Esophagus muscularis mucosa (tissue), 4 donors: ENCODE measurements at regions not wholly inside any gene's neighbourhood (a gene's known extent, or its start where the extent isn't known, plus 50 kb on each side); places are given as distances from the start of the nearest gene placed in this dataset.
"Not testable (repeated sequence)": the region's sequence is repeated elsewhere in the genome, so short reads cannot be mapped to it uniquely, and the experiment has no call there.

Source experiments
- DNase-seq: peaks from one replicate; pipeline ENCODE4 v3.0.0-alpha.2; 2017; ENCODE audit errors: extremely low spot score
- H3K27ac ChIP-seq, 4 donors: fragments of 200-600 bp; sonication (generic); replicated peaks in 1 of 4; 1 replicate in 3 of 4; 2 replicates in 1 of 4; pipeline ENCODE4 v1.5.1; 2016 to 2019; ENCODE audit warnings: mild to moderate bottlenecking in 1 of 4
- H3K27me3 ChIP-seq, 4 donors: fragments of 200-600 bp; sonication (generic); one replicate each; pipeline versions ENCODE4 v1.5.1 to v1.6.0; 2016 to 2019
- H3K36me3 ChIP-seq, 4 donors: fragments of 200-600 bp; sonication (generic); one replicate each; pipeline ENCODE4 v1.5.1; 2016 to 2019
- H3K4me1 ChIP-seq, 4 donors: fragments of 200-600 bp; sonication (generic); one replicate each; pipeline ENCODE4 v1.5.1; 2016 to 2019
- H3K4me3 ChIP-seq, 4 donors: fragments of 200-600 bp; sonication (generic); 1 replicate in 2 of 4; 2 replicates in 2 of 4; pipeline ENCODE4 v1.5.1; 2016 to 2019; ENCODE audit warnings: mild to moderate bottlenecking in 4 of 4, moderate library complexity in 1 of 4
- H3K9me3 ChIP-seq, 4 donors: fragments of 200-600 bp; sonication (generic); 1 replicate in 3 of 4; 2 replicates in 1 of 4; pipeline ENCODE4 v1.5.1; 2016 to 2019
- EP300 ChIP-seq: sonication (generic); formaldehyde crosslinking; IDR thresholded peaks from one replicate; pipeline ENCODE4 v1.6.1; 2017; ENCODE audit warnings: antibody characterized with exemption
- POLR2A ChIP-seq: fragments of 450-650 bp; IDR thresholded peaks from one replicate; pipeline ENCODE4 v1.6.1; 2017; ENCODE audit warnings: antibody characterized with exemption, moderate library complexity, mild to moderate bottlenecking, low read depth
- POLR2AphosphoS5 ChIP-seq, 2 donors: sonication (generic); formaldehyde crosslinking; IDR thresholded peaks; one replicate each; pipeline ENCODE4 v1.6.1; 2017; ENCODE audit warnings: antibody characterized with exemption in 2 of 2
- WGBS: methylation state at CpG from one replicate; pipeline ENCODE4 v1.1.5; 2018; 5-methylcytosine and 5-hydroxymethylcytosine counted together
- intact Hi-C: fragments of 100-400 bp; cut with DNase I; formaldehyde crosslinking; loops from one replicate; pipeline ENCODE4 v1.15.1; 2023
- TF ChIP-seq, protein P1 (sequence below), 3 experiments: fragments of 200-600 bp in 2 of 3; fragments of 450-650 bp in 1 of 3; sonication (generic) in 2 of 3; IDR thresholded peaks; one replicate each; pipeline ENCODE4 v1.5.1; 2017 to 2019; ENCODE audit warnings: antibody characterized with exemption in 3 of 3, mild to moderate bottlenecking in 2 of 3, moderate library complexity in 1 of 3

DNA sequence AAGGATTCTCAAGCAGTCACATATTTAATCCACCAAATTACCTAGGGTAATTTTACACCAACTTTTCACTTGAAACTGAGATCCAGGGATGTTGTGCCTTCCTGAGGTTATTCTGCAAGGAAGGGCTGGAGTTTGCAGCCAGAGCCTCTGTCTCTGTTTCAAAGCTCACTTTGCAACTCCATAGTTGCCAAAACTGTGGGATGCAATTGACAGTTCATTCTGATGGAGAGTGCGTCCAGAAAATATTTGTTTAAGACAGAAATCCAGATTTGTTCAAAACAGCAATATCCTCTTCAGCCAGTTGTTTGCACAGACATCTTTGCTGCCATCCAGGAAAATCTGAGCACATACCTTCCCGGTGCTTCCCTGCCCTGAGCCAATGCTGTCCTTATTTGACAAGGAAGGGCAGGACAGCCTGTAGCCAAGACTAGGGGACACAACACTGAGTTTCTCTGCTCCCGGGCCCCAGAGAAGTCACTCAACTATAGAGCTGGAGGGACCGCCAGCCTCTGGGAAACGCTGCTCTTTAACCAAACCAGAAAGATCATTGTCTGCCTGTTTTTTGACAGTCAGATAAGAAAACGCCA lies 297.4 kb downstream of the HIVEP2 start:
- Histone ChIP-seq H3K27ac (no peak overlapping the region), H3K4me1 (no peaks in the 10 kb centered on the region), H3K4me3 (no peak overlapping the region), H3K9me3 (no peaks in the 10 kb centered on the region), H3K27me3 (no peaks in the 10 kb centered on the region), H3K36me3 (no peaks in the 10 kb centered on the region)
- DNase-seq: no peak
- TF ChIP-seq, protein P1, sequence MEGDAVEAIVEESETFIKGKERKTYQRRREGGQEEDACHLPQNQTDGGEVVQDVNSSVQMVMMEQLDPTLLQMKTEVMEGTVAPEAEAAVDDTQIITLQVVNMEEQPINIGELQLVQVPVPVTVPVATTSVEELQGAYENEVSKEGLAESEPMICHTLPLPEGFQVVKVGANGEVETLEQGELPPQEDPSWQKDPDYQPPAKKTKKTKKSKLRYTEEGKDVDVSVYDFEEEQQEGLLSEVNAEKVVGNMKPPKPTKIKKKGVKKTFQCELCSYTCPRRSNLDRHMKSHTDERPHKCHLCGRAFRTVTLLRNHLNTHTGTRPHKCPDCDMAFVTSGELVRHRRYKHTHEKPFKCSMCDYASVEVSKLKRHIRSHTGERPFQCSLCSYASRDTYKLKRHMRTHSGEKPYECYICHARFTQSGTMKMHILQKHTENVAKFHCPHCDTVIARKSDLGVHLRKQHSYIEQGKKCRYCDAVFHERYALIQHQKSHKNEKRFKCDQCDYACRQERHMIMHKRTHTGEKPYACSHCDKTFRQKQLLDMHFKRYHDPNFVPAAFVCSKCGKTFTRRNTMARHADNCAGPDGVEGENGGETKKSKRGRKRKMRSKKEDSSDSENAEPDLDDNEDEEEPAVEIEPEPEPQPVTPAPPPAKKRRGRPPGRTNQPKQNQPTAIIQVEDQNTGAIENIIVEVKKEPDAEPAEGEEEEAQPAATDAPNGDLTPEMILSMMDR (IDR thresholded peaks at IDR 0.05): no peak
- TF ChIP-seq POLR2AphosphoS5 (IDR thresholded peaks at IDR 0.05) (no peak), EP300 (no peak), POLR2A (no peak)
- 42% methylated on average over 6 of the region's 6 CpGs for WGBS
- intact Hi-C loops: no loop called here

- Histone ChIP-seq H3K27ac (no peak overlapping the region), H3K27me3 (no peaks in the 10 kb centered on the region), H3K4me1 (no peaks in the 10 kb centered on the region), H3K9me3 (no peaks in the 10 kb centered on the region), H3K36me3 (no peaks in the 10 kb centered on the region), H3K4me3 (no peak overlapping the region)
- DNase-seq: no peak
- TF ChIP-seq POLR2A (no peak), EP300 (no peak), POLR2AphosphoS5 (IDR thresholded peaks at IDR 0.05) (no peak)
- TF ChIP-seq, protein P1 (IDR thresholded peaks at IDR 0.05): no peak
- 45% methylated on average over 3 of the region's 3 CpGs for WGBS
- intact Hi-C loops: no loop called here
Observed at GRCh38 chr6:142648036-142648451, 296.9 kb downstream of the HIVEP2 start.

DNA sequence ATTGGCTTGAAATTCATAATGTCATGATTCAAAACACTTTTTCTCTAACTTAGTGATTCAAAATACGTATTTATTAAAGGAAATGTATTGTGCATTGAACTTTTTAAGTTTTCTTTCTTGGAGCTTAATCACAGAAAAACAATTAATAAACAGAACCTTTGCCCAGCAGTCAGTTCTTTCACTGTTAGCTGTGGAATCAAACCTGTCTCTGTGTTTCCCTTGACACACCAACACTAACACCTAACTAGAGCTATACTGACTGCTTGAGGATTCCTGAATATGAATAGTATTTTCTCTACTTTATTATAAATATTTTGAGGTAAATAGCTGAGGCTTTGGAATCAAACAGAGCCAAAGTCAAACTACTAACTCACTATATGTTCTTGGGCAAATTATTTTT lies 296.4 kb downstream of the HIVEP2 start:
- WGBS: 76% methylated on average over 1 of the region's 1 CpG
- no peak for TF ChIP-seq POLR2AphosphoS5 (IDR thresholded peaks at IDR 0.05)
- Histone ChIP-seq H3K27ac (no peak overlapping the region), H3K4me1 (no peaks in the 10 kb centered on the region), H3K9me3 (no peaks in the 10 kb centered on the region), H3K36me3 (no peaks in the 10 kb centered on the region), H3K4me3 (no peak overlapping the region), H3K27me3 (no peaks in the 10 kb centered on the region)
- DNase-seq: no peak
- intact Hi-C loops: no loop called here

GRCh38 chr6:142649438-142650234 lies 295.3 kb downstream of the HIVEP2 start:
- H3K9me3 ChIP-seq, intact Hi-C loops, H3K27me3 ChIP-seq, H3K27ac ChIP-seq, H3K4me1 ChIP-seq, DNase-seq, H3K36me3 ChIP-seq, H3K4me3 ChIP-seq: not testable (repeated sequence)
- WGBS: 77% methylated on average over 11 of the region's 11 CpGs

DNA sequence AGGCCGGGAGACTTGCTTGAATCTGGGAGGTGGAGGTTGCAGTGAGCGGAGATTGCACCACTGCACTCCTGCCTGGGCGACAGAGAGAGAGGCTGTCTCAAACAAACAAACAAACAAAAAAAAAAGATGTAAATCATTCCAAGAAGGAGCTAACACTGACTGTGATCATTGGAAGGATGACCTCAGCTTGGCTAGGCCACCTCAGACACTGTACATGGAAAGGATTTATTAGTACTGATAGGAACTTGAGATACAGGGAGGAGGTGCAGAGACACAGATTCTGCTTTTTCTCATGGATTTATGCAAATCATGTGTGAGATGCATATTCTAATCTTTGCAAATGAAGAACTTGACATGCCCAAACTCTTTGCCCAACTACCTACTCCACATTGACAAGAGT lies 293.6 kb downstream of the HIVEP2 start:
- Histone ChIP-seq H3K27me3 (no peaks in the 10 kb centered on the region), H3K4me1 (no peaks in the 10 kb centered on the region)
- intact Hi-C loops: no loop called here

More for the DNA sequence above, 293.6 kb downstream of the HIVEP2 start:
- no peaks in the 10 kb centered on the region for H3K9me3 ChIP-seq
- WGBS: 95% methylated on average over 3 of the region's 3 CpGs
- no peak for DNase-seq
- no peak for TF ChIP-seq POLR2A
- TF ChIP-seq, protein P1 (IDR thresholded peaks at IDR 0.05): no peak
- no peak for TF ChIP-seq POLR2AphosphoS5 (IDR thresholded peaks at IDR 0.05)
- TF ChIP-seq EP300: no peak
- H3K27ac ChIP-seq: no peak overlapping the region
- H3K4me3 ChIP-seq: no peak overlapping the region
- no peaks in the 10 kb centered on the region for H3K36me3 ChIP-seq
